RWPE2 (cell line): ENCODE measurements at regions not wholly inside any gene's neighbourhood (a gene's known extent, or its start where the extent isn't known, plus 50 kb on each side); places are given as distances from the start of the nearest gene placed in this dataset.

Experiments
- ATAC-seq: fragments of 200-7000 bp; cut with Tn5 transposase; 3 replicates; pipeline ENCODE4 v1.9.1; 2021; ENCODE audit warnings: low read depth
- DNase-seq: peaks from one replicate; pipeline ENCODE4 v3.0.0-alpha.2; 2020; ENCODE audit warnings: low spot score
- H3K27ac ChIP-seq: fragments of 450-650 bp; 2 replicates; pipeline ENCODE4 v1.5.1; 2017; ENCODE audit warnings: mild to moderate bottlenecking; ENCODE audit not compliant: poor library complexity, severe bottlenecking
- H3K27me3 ChIP-seq: fragments of 250-450 bp; sonication (Bioruptor Pico); 2 replicates; pipeline ENCODE4 v1.5.1; 2021; ENCODE audit warnings: mild to moderate bottlenecking, moderate library complexity; ENCODE audit not compliant: insufficient read depth, poor library complexity, severe bottlenecking
- H3K36me3 ChIP-seq: fragments of 250-450 bp; sonication (Bioruptor Pico); 2 replicates; pipeline ENCODE4 v1.5.1; 2020; ENCODE audit warnings: low read depth, mild to moderate bottlenecking, moderate library complexity
- H3K4me1 ChIP-seq: fragments of 250-450 bp; sonication (Bioruptor Pico); 2 replicates; pipeline ENCODE4 v1.5.1; 2021; ENCODE audit warnings: mild to moderate bottlenecking, moderate library complexity; ENCODE audit not compliant: insufficient read depth, poor library complexity, severe bottlenecking
- H3K4me3 ChIP-seq: fragments of 250-450 bp; sonication (Bioruptor Pico); 2 replicates; pipeline ENCODE4 v1.5.1; 2021; ENCODE audit warnings: mild to moderate bottlenecking, moderate library complexity; ENCODE audit not compliant: severe bottlenecking
- H3K9me3 ChIP-seq: fragments of 250-450 bp; sonication (Bioruptor Pico); 2 replicates; pipeline ENCODE4 v1.5.1; 2021; ENCODE audit warnings: mild to moderate bottlenecking, moderate library complexity; ENCODE audit not compliant: severe bottlenecking
- TF ChIP-seq, protein P1 (sequence below): fragments of 450-650 bp; IDR thresholded peaks from one replicate; pipeline ENCODE4 v1.5.1; 2017; ENCODE audit warnings: mild to moderate bottlenecking, moderate library complexity; ENCODE audit not compliant: poor library complexity, severe bottlenecking

GRCh38 chr16:50455288-50455845, 86.6 kb upstream of the BRD7 start:
- H3K9me3 ChIP-seq, result no peaks in the 10 kb centered on the region
- peaks cover 4% of the 10 kb centered on the region for H3K27me3 ChIP-seq
- no peaks in the 10 kb centered on the region for H3K4me1 ChIP-seq
- H3K27ac ChIP-seq, result no peak overlapping the region
- H3K4me3 ChIP-seq, result no peak overlapping the region
- no peak for ATAC-seq
- DNase-seq, result no peak
- TF ChIP-seq, protein P1, sequence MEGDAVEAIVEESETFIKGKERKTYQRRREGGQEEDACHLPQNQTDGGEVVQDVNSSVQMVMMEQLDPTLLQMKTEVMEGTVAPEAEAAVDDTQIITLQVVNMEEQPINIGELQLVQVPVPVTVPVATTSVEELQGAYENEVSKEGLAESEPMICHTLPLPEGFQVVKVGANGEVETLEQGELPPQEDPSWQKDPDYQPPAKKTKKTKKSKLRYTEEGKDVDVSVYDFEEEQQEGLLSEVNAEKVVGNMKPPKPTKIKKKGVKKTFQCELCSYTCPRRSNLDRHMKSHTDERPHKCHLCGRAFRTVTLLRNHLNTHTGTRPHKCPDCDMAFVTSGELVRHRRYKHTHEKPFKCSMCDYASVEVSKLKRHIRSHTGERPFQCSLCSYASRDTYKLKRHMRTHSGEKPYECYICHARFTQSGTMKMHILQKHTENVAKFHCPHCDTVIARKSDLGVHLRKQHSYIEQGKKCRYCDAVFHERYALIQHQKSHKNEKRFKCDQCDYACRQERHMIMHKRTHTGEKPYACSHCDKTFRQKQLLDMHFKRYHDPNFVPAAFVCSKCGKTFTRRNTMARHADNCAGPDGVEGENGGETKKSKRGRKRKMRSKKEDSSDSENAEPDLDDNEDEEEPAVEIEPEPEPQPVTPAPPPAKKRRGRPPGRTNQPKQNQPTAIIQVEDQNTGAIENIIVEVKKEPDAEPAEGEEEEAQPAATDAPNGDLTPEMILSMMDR, result no peak
- H3K36me3 ChIP-seq, result no peaks in the 10 kb centered on the region

DNA sequence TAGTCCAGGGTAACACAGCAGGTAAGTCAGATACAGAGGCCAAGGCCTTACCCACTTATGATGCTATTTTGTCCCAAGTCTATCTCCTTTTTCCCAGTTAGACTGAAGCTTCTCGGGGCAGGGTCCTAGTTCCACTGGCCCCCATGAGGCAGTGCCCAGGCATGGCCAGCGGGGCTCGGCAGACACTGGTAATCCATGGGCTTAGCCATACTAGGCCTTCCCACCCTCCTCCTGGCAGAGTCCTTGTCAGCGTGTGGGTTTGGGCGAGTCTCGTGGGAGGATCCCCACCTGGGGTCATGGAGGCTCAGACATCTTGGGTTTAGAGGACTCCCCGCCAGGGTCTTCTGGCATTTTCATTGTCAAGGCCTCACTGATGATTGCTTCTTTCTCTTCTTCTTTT, 84.7 kb upstream of the BRD7 start:
- no peaks in the 10 kb centered on the region for H3K27me3 ChIP-seq
- no peaks in the 10 kb centered on the region for H3K9me3 ChIP-seq
- no peak overlapping the region for H3K27ac ChIP-seq
- DNase-seq (no peak), ATAC-seq (no peak)
- TF ChIP-seq, protein P1, result no peak
- no peaks in the 10 kb centered on the region for H3K36me3 ChIP-seq
- H3K4me1 ChIP-seq, result no peaks in the 10 kb centered on the region
- H3K4me3 ChIP-seq, result no peak overlapping the region

DNA sequence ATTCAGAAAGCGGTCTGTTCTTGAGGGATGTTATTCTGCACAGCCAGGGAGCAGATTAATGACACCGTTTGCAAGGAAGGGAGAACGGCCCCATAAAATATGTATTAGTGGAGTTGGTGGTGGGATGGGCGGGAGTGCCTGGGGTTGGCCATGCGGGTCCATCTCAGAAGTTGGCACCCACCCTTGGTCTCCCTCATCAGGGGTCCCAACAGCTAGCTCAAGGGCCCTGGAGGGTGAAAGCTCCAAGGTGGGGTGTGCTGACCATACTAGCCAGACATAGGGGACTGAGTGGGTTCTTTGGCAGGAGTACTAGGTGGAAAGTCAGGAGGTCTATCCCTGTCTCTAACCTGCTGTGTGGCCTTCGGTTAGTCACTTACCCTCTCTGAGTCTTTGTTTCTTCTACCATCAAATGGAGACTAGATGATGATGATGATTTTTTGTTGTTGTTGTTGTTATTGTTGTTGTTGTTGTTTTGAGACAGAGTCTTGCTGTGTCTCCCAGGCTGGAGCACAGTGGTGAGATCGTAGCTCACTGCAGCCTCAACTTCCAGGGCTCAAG, 83.2 kb upstream of the BRD7 start:
- H3K36me3 ChIP-seq, result no peaks in the 10 kb centered on the region
- no peak for DNase-seq
- no peaks in the 10 kb centered on the region for H3K27me3 ChIP-seq
- no peak overlapping the region for H3K27ac ChIP-seq
- TF ChIP-seq, protein P1, result no peak
- ATAC-seq, result no peak
- no peak overlapping the region for H3K4me3 ChIP-seq
- no peaks in the 10 kb centered on the region for H3K9me3 ChIP-seq
- H3K4me1 ChIP-seq, result no peaks in the 10 kb centered on the region

GRCh38 chr16:50450957-50451356, 82.2 kb upstream of the BRD7 start:
- H3K4me1 ChIP-seq, result no peaks in the 10 kb centered on the region
- no peak overlapping the region for H3K27ac ChIP-seq
- H3K9me3 ChIP-seq, result no peaks in the 10 kb centered on the region
- no peak overlapping the region for H3K4me3 ChIP-seq
- H3K36me3 ChIP-seq, result no peaks in the 10 kb centered on the region
- DNase-seq, result no peak
- TF ChIP-seq, protein P1, result no peak
- no peaks in the 10 kb centered on the region for H3K27me3 ChIP-seq
- ATAC-seq, result no peak

DNA sequence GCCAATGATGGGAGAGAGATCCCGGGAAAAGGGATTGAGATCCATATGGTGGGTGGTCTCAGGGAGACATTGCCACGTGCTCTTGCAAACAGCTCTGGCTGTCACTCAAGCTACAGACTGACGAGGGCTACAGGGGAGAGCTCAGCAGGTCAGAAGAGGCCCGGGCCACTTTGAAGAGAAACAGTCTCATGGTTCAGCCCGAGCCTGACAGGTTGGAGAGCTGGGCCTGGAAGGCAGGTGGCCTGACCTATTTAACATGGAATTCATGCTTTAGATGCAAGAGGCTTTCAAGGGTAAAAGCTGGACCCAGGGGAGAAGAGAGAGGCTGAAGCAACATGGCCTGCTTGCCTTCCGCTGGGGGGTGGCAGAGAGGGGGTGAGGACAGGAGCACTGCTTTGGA, 81.0 kb upstream of the BRD7 start:
- DNase-seq, result no peak
- Histone ChIP-seq H3K36me3 (no peaks in the 10 kb centered on the region), H3K27me3 (no peaks in the 10 kb centered on the region), H3K4me3 (no peak overlapping the region), H3K27ac (no peak overlapping the region), H3K4me1 (no peaks in the 10 kb centered on the region), H3K9me3 (no peaks in the 10 kb centered on the region)
- ATAC-seq, result no peak
- TF ChIP-seq, protein P1, result no peak
